EL (cell line): ENCODE measurements at regions not wholly inside any gene's neighbourhood (a gene's known extent, or its start where the extent isn't known, plus 50 kb on each side); places are given as distances from the start of the nearest gene placed in this dataset.

Experiments
- DNase-seq: peaks from one replicate; pipeline ENCODE4 v3.0.0-alpha.2; 2016

- DNase-seq = no peak
Measured at GRCh38 chr18:42649331-42650035, 466.0 kb downstream of the RIT2 start.

GRCh38 chr18:42654556-42654955, 460.9 kb downstream of the RIT2 start:
- no peak for DNase-seq

- DNase-seq = no peak
Measured at GRCh38 chr18:42657551-42657950, 457.9 kb downstream of the RIT2 start.

- no peak for DNase-seq
Measured at GRCh38 chr18:42658171-42658570, 457.3 kb downstream of the RIT2 start.

GRCh38 chr18:42659187-42659586, 456.3 kb downstream of the RIT2 start:
- DNase-seq = no peak

GRCh38 chr18:42670860-42671259, 444.6 kb downstream of the RIT2 start:
- no peak for DNase-seq

GRCh38 chr18:42675810-42676209, 439.7 kb downstream of the RIT2 start:
- DNase-seq = no peak

- no peak for DNase-seq
Measured at GRCh38 chr18:42683094-42683493, 432.4 kb downstream of the RIT2 start.

- no peak for DNase-seq
Measured at GRCh38 chr18:42689310-42689709, 426.2 kb downstream of the RIT2 start.
